Esophagus muscularis mucosa (tissue), 4 donors: ENCODE measurements at regions not wholly inside any gene's neighbourhood (a gene's known extent, or its start where the extent isn't known, plus 50 kb on each side); places are given as distances from the start of the nearest gene placed in this dataset.
"Not testable (repeated sequence)": the region's sequence is repeated elsewhere in the genome, so short reads cannot be mapped to it uniquely, and the experiment has no call there.

Experiments
- DNase-seq: peaks from one replicate; pipeline ENCODE4 v3.0.0-alpha.2; 2017; ENCODE audit errors: extremely low spot score
- H3K27ac ChIP-seq, 4 donors: fragments of 200-600 bp; sonication (generic); replicated peaks in 1 of 4; 1 replicate in 3 of 4; 2 replicates in 1 of 4; pipeline ENCODE4 v1.5.1; 2016 to 2019; ENCODE audit warnings: mild to moderate bottlenecking in 1 of 4
- H3K27me3 ChIP-seq, 4 donors: fragments of 200-600 bp; sonication (generic); one replicate each; pipeline versions ENCODE4 v1.5.1 to v1.6.0; 2016 to 2019
- H3K36me3 ChIP-seq, 4 donors: fragments of 200-600 bp; sonication (generic); one replicate each; pipeline ENCODE4 v1.5.1; 2016 to 2019
- H3K4me1 ChIP-seq, 4 donors: fragments of 200-600 bp; sonication (generic); one replicate each; pipeline ENCODE4 v1.5.1; 2016 to 2019
- H3K4me3 ChIP-seq, 4 donors: fragments of 200-600 bp; sonication (generic); 1 replicate in 2 of 4; 2 replicates in 2 of 4; pipeline ENCODE4 v1.5.1; 2016 to 2019; ENCODE audit warnings: mild to moderate bottlenecking in 4 of 4, moderate library complexity in 1 of 4
- H3K9me3 ChIP-seq, 4 donors: fragments of 200-600 bp; sonication (generic); 1 replicate in 3 of 4; 2 replicates in 1 of 4; pipeline ENCODE4 v1.5.1; 2016 to 2019
- EP300 ChIP-seq: sonication (generic); formaldehyde crosslinking; IDR thresholded peaks from one replicate; pipeline ENCODE4 v1.6.1; 2017; ENCODE audit warnings: antibody characterized with exemption
- POLR2A ChIP-seq: fragments of 450-650 bp; IDR thresholded peaks from one replicate; pipeline ENCODE4 v1.6.1; 2017; ENCODE audit warnings: antibody characterized with exemption, moderate library complexity, mild to moderate bottlenecking, low read depth
- POLR2AphosphoS5 ChIP-seq, 2 donors: sonication (generic); formaldehyde crosslinking; IDR thresholded peaks; one replicate each; pipeline ENCODE4 v1.6.1; 2017; ENCODE audit warnings: antibody characterized with exemption in 2 of 2
- WGBS: methylation state at CpG from one replicate; pipeline ENCODE4 v1.1.5; 2018; 5-methylcytosine and 5-hydroxymethylcytosine counted together
- intact Hi-C: fragments of 100-400 bp; cut with DNase I; formaldehyde crosslinking; loops from one replicate; pipeline ENCODE4 v1.15.1; 2023
- TF ChIP-seq, protein P1 (sequence below), 3 experiments: fragments of 200-600 bp in 2 of 3; fragments of 450-650 bp in 1 of 3; sonication (generic) in 2 of 3; IDR thresholded peaks; one replicate each; pipeline ENCODE4 v1.5.1; 2017 to 2019; ENCODE audit warnings: antibody characterized with exemption in 3 of 3, mild to moderate bottlenecking in 2 of 3, moderate library complexity in 1 of 3

DNA sequence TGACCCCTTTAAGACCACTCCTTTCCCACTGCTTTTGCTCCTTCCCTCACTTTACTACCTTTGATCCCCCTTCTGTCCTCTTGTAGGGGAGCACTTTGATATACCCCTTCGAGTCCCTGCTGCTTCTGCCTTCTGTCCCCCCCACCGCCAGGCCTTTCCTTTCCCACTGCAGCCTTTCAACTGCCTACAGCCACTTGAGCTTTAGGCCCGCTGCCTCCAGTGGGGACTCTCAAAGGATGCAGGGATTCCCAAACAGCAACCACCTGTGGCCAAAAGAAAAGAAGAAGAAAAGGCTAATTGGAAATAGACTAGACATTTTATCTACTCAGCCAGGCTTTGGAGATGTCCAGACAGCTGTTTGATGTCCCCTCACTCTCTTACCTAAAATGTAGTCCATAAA is 77.0 kb upstream of the DTNBP1 start:
- Histone ChIP-seq H3K9me3 (no peaks in the 10 kb centered on the region), H3K36me3 (no peaks in the 10 kb centered on the region), H3K27ac (no peak overlapping the region), H3K27me3 (no peaks in the 10 kb centered on the region), H3K4me1 (no peaks in the 10 kb centered on the region), H3K4me3 (no peak overlapping the region)
- TF ChIP-seq POLR2AphosphoS5 (IDR thresholded peaks at IDR 0.05) (no peak), POLR2A (no peak), EP300 (no peak)
- TF ChIP-seq, protein P1, sequence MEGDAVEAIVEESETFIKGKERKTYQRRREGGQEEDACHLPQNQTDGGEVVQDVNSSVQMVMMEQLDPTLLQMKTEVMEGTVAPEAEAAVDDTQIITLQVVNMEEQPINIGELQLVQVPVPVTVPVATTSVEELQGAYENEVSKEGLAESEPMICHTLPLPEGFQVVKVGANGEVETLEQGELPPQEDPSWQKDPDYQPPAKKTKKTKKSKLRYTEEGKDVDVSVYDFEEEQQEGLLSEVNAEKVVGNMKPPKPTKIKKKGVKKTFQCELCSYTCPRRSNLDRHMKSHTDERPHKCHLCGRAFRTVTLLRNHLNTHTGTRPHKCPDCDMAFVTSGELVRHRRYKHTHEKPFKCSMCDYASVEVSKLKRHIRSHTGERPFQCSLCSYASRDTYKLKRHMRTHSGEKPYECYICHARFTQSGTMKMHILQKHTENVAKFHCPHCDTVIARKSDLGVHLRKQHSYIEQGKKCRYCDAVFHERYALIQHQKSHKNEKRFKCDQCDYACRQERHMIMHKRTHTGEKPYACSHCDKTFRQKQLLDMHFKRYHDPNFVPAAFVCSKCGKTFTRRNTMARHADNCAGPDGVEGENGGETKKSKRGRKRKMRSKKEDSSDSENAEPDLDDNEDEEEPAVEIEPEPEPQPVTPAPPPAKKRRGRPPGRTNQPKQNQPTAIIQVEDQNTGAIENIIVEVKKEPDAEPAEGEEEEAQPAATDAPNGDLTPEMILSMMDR (IDR thresholded peaks at IDR 0.05) = no peak
- WGBS = 84% methylated on average over 3 of the region's 3 CpGs
- no peak for DNase-seq
- intact Hi-C loops = no loop called here

DNA sequence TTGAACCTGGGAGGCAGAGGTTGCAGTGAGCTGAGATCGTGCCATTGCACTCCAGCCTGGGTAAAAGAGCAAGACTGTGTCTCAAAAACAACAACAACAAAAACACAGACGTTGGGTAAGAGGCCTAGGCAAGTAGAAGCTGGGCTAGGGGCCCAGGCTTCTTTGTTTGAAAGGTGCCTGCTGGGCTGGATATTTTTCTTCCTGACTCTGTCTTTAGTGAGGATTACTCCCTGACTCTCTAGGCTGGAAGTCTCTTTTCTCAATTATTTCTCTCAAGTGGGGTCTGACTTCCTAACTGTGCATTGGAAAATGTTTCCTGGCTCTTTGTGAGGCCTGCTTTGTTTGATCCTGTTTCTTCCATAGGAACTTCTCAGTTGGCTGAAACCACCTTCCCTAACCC is 76.5 kb upstream of the DTNBP1 start:
- Histone ChIP-seq H3K36me3 (no peaks in the 10 kb centered on the region), H3K9me3 (no peaks in the 10 kb centered on the region), H3K4me1 (no peaks in the 10 kb centered on the region), H3K27ac (no peak overlapping the region), H3K4me3 (no peak overlapping the region), H3K27me3 (no peaks in the 10 kb centered on the region)
- DNase-seq = no peak
- intact Hi-C loops = no loop called here
- 65% methylated on average over 2 of the region's 2 CpGs for WGBS
- no peak for TF ChIP-seq POLR2AphosphoS5 (IDR thresholded peaks at IDR 0.05)
- no peak for TF ChIP-seq EP300
- TF ChIP-seq, protein P1 (IDR thresholded peaks at IDR 0.05) = no peak

DNA sequence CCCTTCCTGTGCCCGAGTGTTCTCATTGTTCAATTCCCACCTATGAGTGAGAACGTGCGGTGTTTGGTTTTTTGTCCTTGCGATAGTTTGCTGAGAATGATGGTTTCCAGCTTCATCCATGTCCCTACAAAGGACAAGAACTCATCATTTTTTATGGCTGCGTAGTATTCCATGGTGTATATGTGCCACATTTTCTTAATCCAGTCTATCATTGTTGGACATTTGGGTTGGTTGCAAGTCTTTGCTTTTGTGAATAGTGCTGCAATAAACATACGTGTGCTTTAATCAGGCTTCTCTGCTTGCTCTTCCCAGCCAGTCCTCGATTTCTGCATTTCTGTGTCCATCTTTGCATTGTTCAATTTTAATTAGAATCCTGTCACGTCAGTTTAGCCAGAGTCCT is 75.4 kb upstream of the DTNBP1 start:
- H3K27me3 ChIP-seq, H3K4me1 ChIP-seq, H3K27ac ChIP-seq, DNase-seq, H3K36me3 ChIP-seq, intact Hi-C loops, H3K4me3 ChIP-seq, H3K9me3 ChIP-seq: not testable (repeated sequence)
- 93% methylated on average over 8 of the region's 8 CpGs for WGBS

DNA sequence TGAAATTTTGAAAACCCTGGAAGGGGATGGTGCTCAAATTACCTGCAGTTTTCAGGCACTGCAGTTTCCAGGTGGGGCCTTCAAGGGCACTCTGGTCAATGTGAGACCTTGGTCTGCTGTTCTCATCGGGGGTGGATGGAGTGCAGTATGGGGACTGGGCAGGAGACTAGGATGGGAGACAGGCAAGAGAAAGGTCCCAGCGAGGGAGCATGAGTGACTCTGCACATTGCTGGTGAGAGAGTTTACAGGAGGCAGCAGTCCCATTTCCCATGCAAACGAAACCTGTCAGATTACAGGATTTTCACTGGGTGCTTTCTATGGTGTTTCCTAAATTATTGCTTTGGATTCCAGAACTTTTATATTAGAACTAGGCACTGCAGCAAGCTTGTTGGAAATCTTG is 73.5 kb upstream of the DTNBP1 start:
- Histone ChIP-seq H3K4me3 (no peak overlapping the region), H3K9me3 (no peaks in the 10 kb centered on the region), H3K36me3 (no peaks in the 10 kb centered on the region), H3K27me3 (no peaks in the 10 kb centered on the region), H3K27ac (no peak overlapping the region), H3K4me1 (no peaks in the 10 kb centered on the region)
- no peak for DNase-seq
- WGBS = 100% methylated on average over 3 of the region's 3 CpGs
- intact Hi-C loops = no loop called here
- TF ChIP-seq POLR2A (no peak), POLR2AphosphoS5 (IDR thresholded peaks at IDR 0.05) (no peak), EP300 (no peak)
- TF ChIP-seq, protein P1 (IDR thresholded peaks at IDR 0.05) = no peak

DNA sequence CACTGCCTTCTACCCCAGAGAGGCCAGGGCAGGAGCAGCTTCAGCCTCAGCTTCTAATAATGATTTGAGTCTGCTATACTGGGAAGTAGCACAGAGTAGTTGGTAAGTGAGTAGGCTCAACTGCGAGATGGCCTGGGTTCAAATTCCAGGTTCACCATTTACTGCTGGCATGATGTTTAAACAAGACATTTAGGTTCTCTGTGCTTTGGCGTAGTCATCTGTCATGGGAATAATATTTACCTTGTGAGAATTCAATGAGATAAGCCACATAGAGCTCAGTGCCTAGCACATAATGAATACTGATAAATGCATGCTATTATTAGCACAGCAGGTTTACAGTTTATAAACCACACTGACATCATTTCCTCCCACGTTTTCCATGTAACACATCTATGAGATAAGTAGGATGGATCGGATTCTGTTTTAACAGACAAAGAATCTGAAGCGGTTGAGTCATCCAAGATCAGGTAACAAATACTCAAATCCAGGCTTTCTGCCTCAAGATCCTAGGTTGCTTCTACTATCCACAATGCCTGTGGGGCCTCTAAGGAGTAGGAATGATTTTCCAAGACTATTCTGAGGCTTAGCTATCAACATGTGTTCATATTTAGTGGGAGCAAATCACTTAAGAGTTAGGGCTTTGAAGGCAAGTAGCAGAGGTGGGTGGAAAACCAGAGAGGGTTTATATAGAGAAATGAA is 72.9 kb upstream of the DTNBP1 start:
- intact Hi-C loops = no loop called here
- H3K4me3 ChIP-seq = no peak overlapping the region
- peaks cover 0 to under 1% (median 0%) of the 10 kb centered on the region in 4 donors for H3K27me3 ChIP-seq
- no peak overlapping the region for H3K27ac ChIP-seq
- H3K36me3 ChIP-seq = no peaks in the 10 kb centered on the region
- 52% methylated on average over 5 of the region's 5 CpGs for WGBS
- no peak for DNase-seq
- no peak for TF ChIP-seq POLR2A
- TF ChIP-seq, protein P1 (IDR thresholded peaks at IDR 0.05) = no peak
- no peak for TF ChIP-seq EP300
- no peak for TF ChIP-seq POLR2AphosphoS5 (IDR thresholded peaks at IDR 0.05)
- H3K9me3 ChIP-seq = no peaks in the 10 kb centered on the region
- no peaks in the 10 kb centered on the region for H3K4me1 ChIP-seq
